ENCODE measurements at regions not wholly inside any gene's neighbourhood (a gene's known extent, or its start where the extent isn't known, plus 50 kb on each side); places are given as distances from the start of the nearest gene placed in this dataset.

DNA sequence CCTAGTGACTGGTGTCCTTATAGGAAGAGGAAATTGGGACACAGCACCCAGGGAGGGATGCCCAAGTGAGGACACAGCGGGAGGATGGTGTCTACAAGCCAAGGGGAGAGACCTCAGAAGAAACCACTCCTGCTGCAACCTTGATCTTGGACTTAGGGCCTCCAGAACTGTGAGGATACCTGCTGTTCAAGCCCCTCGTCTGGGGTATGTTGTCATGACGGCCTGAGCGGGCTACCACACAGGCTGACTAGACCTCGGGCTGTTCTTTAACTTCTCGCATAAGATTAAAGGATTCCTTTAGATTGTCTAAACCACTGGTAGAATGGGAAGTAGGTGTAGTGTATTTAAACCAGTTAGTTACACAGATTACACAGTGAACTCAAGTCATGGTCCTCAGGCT lies 138.3 kb downstream of the ASB1 start:
- no peak overlapping the region for H3K27ac ChIP-seq (ENCODE audit: low read depth in 1 of 2, low read length in 2 of 2)
- peak overlapping the region in 1 of 7 donors; percentile 69 for H3K27ac Mint-ChIP-seq
- H4K20me1 ChIP-seq (ENCODE audit: insufficient read depth, low read length), result no peaks in the 10 kb centered on the region
- no peaks in the 10 kb centered on the region for H3K9me3 ChIP-seq (replicated peaks in 1 of 2; ENCODE audit: control insufficient read depth in 1 of 2, insufficient read depth in 1 of 2, low read length in 2 of 2)
- H3K4me3 ChIP-seq (replicated peaks in 1 of 3; ENCODE audit: low read depth in 2 of 3, low read length in 3 of 3), result no peak overlapping the region
- 82% methylated on average over 6 of the region's 6 CpGs for WGBS (ENCODE audit: insufficient coverage)
- H3K79me2 ChIP-seq (ENCODE audit: insufficient read depth, low read length), result no peaks in the 10 kb centered on the region
- H3K36me3 ChIP-seq (replicated peaks in 1 of 2; ENCODE audit: control insufficient read depth in 1 of 2, insufficient read depth in 2 of 2, low read length in 2 of 2), result no peaks in the 10 kb centered on the region
- H3K9ac ChIP-seq (ENCODE audit: insufficient read depth, low read length, poor library complexity, severe bottlenecking), result no peak overlapping the region
- H3K4me1 ChIP-seq (ENCODE audit: control insufficient read depth in 1 of 2, insufficient read depth in 2 of 2, low read length in 2 of 2), result peaks cover 19 to 20% of the 10 kb centered on the region in 2 donors
- no peaks in the 10 kb centered on the region for H3K36me3 Mint-ChIP-seq
- H3K4me1 Mint-ChIP-seq, result peaks cover 25% of the 10 kb centered on the region
- no peak for DNase-seq
- no peak overlapping the region for H3K4me3 Mint-ChIP-seq
- TF ChIP-seq, protein P1, sequence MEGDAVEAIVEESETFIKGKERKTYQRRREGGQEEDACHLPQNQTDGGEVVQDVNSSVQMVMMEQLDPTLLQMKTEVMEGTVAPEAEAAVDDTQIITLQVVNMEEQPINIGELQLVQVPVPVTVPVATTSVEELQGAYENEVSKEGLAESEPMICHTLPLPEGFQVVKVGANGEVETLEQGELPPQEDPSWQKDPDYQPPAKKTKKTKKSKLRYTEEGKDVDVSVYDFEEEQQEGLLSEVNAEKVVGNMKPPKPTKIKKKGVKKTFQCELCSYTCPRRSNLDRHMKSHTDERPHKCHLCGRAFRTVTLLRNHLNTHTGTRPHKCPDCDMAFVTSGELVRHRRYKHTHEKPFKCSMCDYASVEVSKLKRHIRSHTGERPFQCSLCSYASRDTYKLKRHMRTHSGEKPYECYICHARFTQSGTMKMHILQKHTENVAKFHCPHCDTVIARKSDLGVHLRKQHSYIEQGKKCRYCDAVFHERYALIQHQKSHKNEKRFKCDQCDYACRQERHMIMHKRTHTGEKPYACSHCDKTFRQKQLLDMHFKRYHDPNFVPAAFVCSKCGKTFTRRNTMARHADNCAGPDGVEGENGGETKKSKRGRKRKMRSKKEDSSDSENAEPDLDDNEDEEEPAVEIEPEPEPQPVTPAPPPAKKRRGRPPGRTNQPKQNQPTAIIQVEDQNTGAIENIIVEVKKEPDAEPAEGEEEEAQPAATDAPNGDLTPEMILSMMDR (IDR thresholded peaks at IDR 0.05), result no peak
- no peak overlapping the region for H3K4me2 ChIP-seq (replicated peaks; ENCODE audit: extremely low read depth, low read length, poor library complexity, severe bottlenecking)
- H3K27me3 Mint-ChIP-seq (ENCODE audit: low read depth in 3 of 3), result peaks cover 0 to 4% (median 3%) of the 10 kb centered on the region in 3 donors
- H3K9me3 Mint-ChIP-seq, result peaks cover 0 to 2% (median 0%) of the 10 kb centered on the region in 7 donors
- intact Hi-C loops (cut with micrococcal nuclease), result no loop called here
- no peaks in the 10 kb centered on the region for H3K27me3 ChIP-seq (ENCODE audit: control insufficient read depth in 2 of 2, insufficient read depth in 2 of 2, low read length in 2 of 2)
- H2AFZ ChIP-seq (ENCODE audit: insufficient read depth, low read depth, low read length, poor library complexity, severe bottlenecking), result no peak overlapping the region

DNA sequence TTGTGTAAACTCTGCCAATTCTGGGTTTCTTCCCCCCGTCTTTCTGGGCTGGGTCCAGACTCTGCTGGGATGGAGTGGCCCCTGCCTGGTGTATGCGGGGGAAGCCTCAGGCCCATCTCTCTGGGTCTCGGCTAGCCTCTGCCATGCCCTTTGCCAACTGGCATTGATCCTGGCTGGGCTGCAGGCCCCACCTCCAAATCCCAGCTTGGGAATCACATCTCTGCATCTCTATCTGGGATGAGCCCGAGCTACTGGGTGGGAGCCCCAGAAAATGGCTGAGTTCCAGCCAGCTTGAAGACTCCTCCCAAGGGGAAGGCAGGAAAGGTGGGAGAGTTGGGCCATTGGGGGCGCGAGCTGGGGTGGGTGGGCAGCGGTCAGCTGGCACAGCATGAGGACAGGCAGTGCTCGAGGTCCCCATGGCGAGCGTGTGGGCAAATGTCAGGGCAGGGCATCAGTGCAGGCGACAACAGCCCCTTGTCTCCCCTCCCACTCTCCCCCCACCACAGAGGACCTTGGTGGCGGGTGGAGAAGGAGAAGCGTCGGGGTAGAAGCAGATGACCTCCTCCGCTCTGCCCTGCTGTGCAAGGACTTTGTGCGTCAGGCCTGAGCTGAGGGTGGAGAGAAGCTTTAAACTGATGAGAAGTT lies 139.4 kb downstream of the ASB1 start:
- Mint-ChIP-seq H3K4me3 (no peak overlapping the region), H3K36me3 (no peaks in the 10 kb centered on the region), H3K4me1 (peaks cover 33% of the 10 kb centered on the region), H3K27me3 (ENCODE audit: low read depth in 3 of 3) (peaks cover 0 to 4% (median 3%) of the 10 kb centered on the region in 3 donors), H3K9me3 (peaks cover 0 to 2% (median 0%) of the 10 kb centered on the region in 7 donors), H3K27ac (no peak overlapping the region)
- Histone ChIP-seq H4K20me1 (ENCODE audit: insufficient read depth, low read length) (no peaks in the 10 kb centered on the region), H3K9me3 (replicated peaks in 1 of 2; ENCODE audit: control insufficient read depth in 1 of 2, insufficient read depth in 1 of 2, low read length in 2 of 2) (no peaks in the 10 kb centered on the region), H3K36me3 (replicated peaks in 1 of 2; ENCODE audit: control insufficient read depth in 1 of 2, insufficient read depth in 2 of 2, low read length in 2 of 2) (no peaks in the 10 kb centered on the region), H3K9ac (ENCODE audit: insufficient read depth, low read length, poor library complexity, severe bottlenecking) (no peak overlapping the region), H3K4me3 (replicated peaks in 1 of 3; ENCODE audit: low read depth in 2 of 3, low read length in 3 of 3) (no peak overlapping the region), H3K27me3 (ENCODE audit: control insufficient read depth in 2 of 2, insufficient read depth in 2 of 2, low read length in 2 of 2) (no peaks in the 10 kb centered on the region), H3K27ac (ENCODE audit: low read depth in 1 of 2, low read length in 2 of 2) (no peak overlapping the region), H3K4me1 (ENCODE audit: control insufficient read depth in 1 of 2, insufficient read depth in 2 of 2, low read length in 2 of 2) (peaks cover 24 to 30% of the 10 kb centered on the region in 2 donors), H3K79me2 (ENCODE audit: insufficient read depth, low read length) (no peaks in the 10 kb centered on the region), H3K4me2 (replicated peaks; ENCODE audit: extremely low read depth, low read length, poor library complexity, severe bottlenecking) (no peak overlapping the region), H2AFZ (ENCODE audit: insufficient read depth, low read depth, low read length, poor library complexity, severe bottlenecking) (no peak overlapping the region)
- DNase-seq, result no peak
- TF ChIP-seq, protein P1 (IDR thresholded peaks at IDR 0.05), result no peak
- 100% methylated on average over 4 of the region's 16 CpGs for WGBS (ENCODE audit: insufficient coverage)
- intact Hi-C loops (cut with micrococcal nuclease), result no loop called here

Measured in CD14-positive monocyte (primary cell).